ENCODE measurements at regions not wholly inside any gene's neighbourhood (a gene's known extent, or its start where the extent isn't known, plus 50 kb on each side); places are given as distances from the start of the nearest gene placed in this dataset.

GRCh38 chr6:12393100-12393499 is 102.9 kb downstream of the EDN1 start:
- TF ChIP-seq CTCF (IDR thresholded peaks at IDR 0.05) (no peak), POLR2AphosphoS5 (IDR thresholded peaks at IDR 0.05) (no peak)

Data from breast epithelium (tissue), 3 donors.